Esophagus (tissue), 2 donors: ENCODE measurements at regions not wholly inside any gene's neighbourhood (a gene's known extent, or its start where the extent isn't known, plus 50 kb on each side); places are given as distances from the start of the nearest gene placed in this dataset.
A peak's percentile ranks its signal among the peaks of the same experiment; 100 is the strongest.

ENCODE experiments used
- H3K27ac ChIP-seq, 2 donors: one replicate each; pipeline ENCODE4 v1.5.1; 2013; ENCODE audit warnings: low read depth in 2 of 2, mild to moderate bottlenecking in 2 of 2, inconsistent platforms in 1 of 2, low read length in 1 of 2, moderate library complexity in 1 of 2
- H3K27me3 ChIP-seq, 2 donors: one replicate each; pipeline ENCODE4 v1.6.1; 2013; ENCODE audit warnings: low read length in 2 of 2, control low read depth in 1 of 2, mild to moderate bottlenecking in 1 of 2; ENCODE audit not compliant: insufficient read depth in 2 of 2, control insufficient read depth in 1 of 2
- H3K36me3 ChIP-seq, 2 donors: one replicate each; pipeline ENCODE4 v1.6.1; 2013; ENCODE audit warnings: low read length in 1 of 2; ENCODE audit not compliant: control insufficient read depth in 2 of 2, insufficient read depth in 2 of 2
- H3K4me1 ChIP-seq, 2 donors: one replicate each; pipeline ENCODE4 v1.6.1; 2013; ENCODE audit warnings: low read length in 1 of 2; ENCODE audit not compliant: control insufficient read depth in 2 of 2, insufficient read depth in 2 of 2
- H3K4me3 ChIP-seq, 2 donors: one replicate each; pipeline ENCODE4 v1.5.1; 2013; ENCODE audit warnings: low read length in 2 of 2, mild to moderate bottlenecking in 2 of 2, low read depth in 1 of 2, moderate library complexity in 1 of 2
- H3K9me3 ChIP-seq, 2 donors: one replicate each; pipeline ENCODE4 v1.6.1; 2013; ENCODE audit warnings: mild to moderate bottlenecking in 2 of 2, low read depth in 1 of 2, low read length in 1 of 2, moderate library complexity in 1 of 2; ENCODE audit not compliant: control insufficient read depth in 2 of 2, insufficient read depth in 1 of 2
- WGBS, 2 donors: extraction: QIAGEN DNeasy Blood & Tissue Kit; methylation state at CpG; one replicate each; pipeline ENCODE4 v1.1.7; 2013; 5-methylcytosine and 5-hydroxymethylcytosine counted together
- donor health status: healthy with polysubstance abuse.
- donor health status: Bipolar disorder and iron deficiency.

- H3K27ac ChIP-seq, result no peak overlapping the region
- WGBS, 2 donors, result 93 to 95% methylated on average over 17 of the region's 17 CpGs
- H3K4me1 ChIP-seq, result peaks cover 3 to 11% of the 10 kb centered on the region in 2 donors
- H3K4me3 ChIP-seq, result no peak overlapping the region
- H3K36me3 ChIP-seq, result peaks cover 4 to 52% of the 10 kb centered on the region in 2 donors
- H3K9me3 ChIP-seq, result peaks cover 0 to 13% of the 10 kb centered on the region in 2 donors
- H3K27me3 ChIP-seq, result no peaks in the 10 kb centered on the region
These were observed 106.2 kb downstream of the NCOR2 start for GRCh38 chr12:124461241-124461673.

GRCh38 chr12:124460771-124461170 is 106.6 kb downstream of the NCOR2 start:
- peaks cover 0 to 15% of the 10 kb centered on the region in 2 donors for H3K4me1 ChIP-seq
- no peaks in the 10 kb centered on the region for H3K27me3 ChIP-seq
- peaks cover 4 to 48% of the 10 kb centered on the region in 2 donors for H3K36me3 ChIP-seq
- H3K4me3 ChIP-seq, result no peak overlapping the region
- H3K9me3 ChIP-seq, result peaks cover 0 to 13% of the 10 kb centered on the region in 2 donors
- H3K27ac ChIP-seq, result no peak overlapping the region
- 92% methylated on average over 9 of the region's 9 CpGs for WGBS, 2 donors

GRCh38 chr12:124459852-124460645 is 107.4 kb downstream of the NCOR2 start:
- H3K4me3 ChIP-seq, result no peak overlapping the region
- H3K4me1 ChIP-seq, result peaks cover 3 to 12% of the 10 kb centered on the region in 2 donors
- WGBS, 2 donors, result 94 to 96% methylated on average over 18 of the region's 18 CpGs
- no peak overlapping the region for H3K27ac ChIP-seq
- H3K36me3 ChIP-seq, result peaks cover 0 to 41% of the 10 kb centered on the region in 2 donors
- H3K27me3 ChIP-seq, result no peaks in the 10 kb centered on the region
- H3K9me3 ChIP-seq, result peaks cover 0 to 8% of the 10 kb centered on the region in 2 donors

GRCh38 chr12:124458992-124459851 is 108.2 kb downstream of the NCOR2 start:
- Histone ChIP-seq H3K27me3 (no peaks in the 10 kb centered on the region), H3K36me3 (peaks cover 0 to 35% of the 10 kb centered on the region in 2 donors), H3K4me3 (no peak overlapping the region), H3K27ac (peak overlapping the region in 1 of 2 donors; percentile 10), H3K4me1 (peaks cover 3 to 9% of the 10 kb centered on the region in 2 donors), H3K9me3 (peaks cover 0 to 5% of the 10 kb centered on the region in 2 donors)
- WGBS, 2 donors, result 92 to 96% methylated on average over 12 of the region's 12 CpGs

- no peak overlapping the region for H3K4me3 ChIP-seq
These were observed 109.0 kb downstream of the NCOR2 start for GRCh38 chr12:124458220-124458991.

GRCh38 chr12:124457287-124458219 is 109.9 kb downstream of the NCOR2 start:
- H3K36me3 ChIP-seq, result peaks cover 0 to 28% of the 10 kb centered on the region in 2 donors
- H3K4me3 ChIP-seq, result peak overlapping the region in 1 of 2 donors; percentile 31
- H3K27me3 ChIP-seq, result no peaks in the 10 kb centered on the region
- H3K9me3 ChIP-seq, result peaks cover 0 to 5% of the 10 kb centered on the region in 2 donors
- 38 to 43% methylated on average over 36 to 37 of the region's 37 CpGs for WGBS, 2 donors
- peaks cover 3 to 19% of the 10 kb centered on the region in 2 donors for H3K4me1 ChIP-seq
- peak overlapping the region; percentile 73 to 82 for H3K27ac ChIP-seq

More at GRCh38 chr12:124458220-124458991, 109.0 kb downstream of the NCOR2 start:
- H3K27ac ChIP-seq, result peak overlapping the region; percentile 25 to 62
- peaks cover 0 to 5% of the 10 kb centered on the region in 2 donors for H3K9me3 ChIP-seq
- H3K36me3 ChIP-seq, result peaks cover 0 to 33% of the 10 kb centered on the region in 2 donors
- H3K4me1 ChIP-seq, result peaks cover 3 to 13% of the 10 kb centered on the region in 2 donors
- no peaks in the 10 kb centered on the region for H3K27me3 ChIP-seq
- WGBS, 2 donors, result 77 to 80% methylated on average over 20 of the region's 20 CpGs

GRCh38 chr12:124456652-124457152 is 110.7 kb downstream of the NCOR2 start:
- H3K9me3 ChIP-seq, result peaks cover 0 to 4% of the 10 kb centered on the region in 2 donors
- peaks cover 0 to 20% of the 10 kb centered on the region in 2 donors for H3K36me3 ChIP-seq
- no peaks in the 10 kb centered on the region for H3K27me3 ChIP-seq
- 59 to 74% methylated on average over 30 to 31 of the region's 31 CpGs for WGBS, 2 donors
- H3K27ac ChIP-seq, result peak overlapping the region; percentile 73 to 82
- H3K4me1 ChIP-seq, result peaks cover 3 to 19% of the 10 kb centered on the region in 2 donors
- no peak overlapping the region for H3K4me3 ChIP-seq

- WGBS, 2 donors, result 96% methylated on average over 12 of the region's 12 CpGs
- Histone ChIP-seq H3K27ac (peak overlapping the region in 1 of 2 donors; percentile 34), H3K4me1 (peaks cover 3 to 17% of the 10 kb centered on the region in 2 donors)
These were observed 111.2 kb downstream of the NCOR2 start for GRCh38 chr12:124456133-124456651.

More at GRCh38 chr12:124456133-124456651, 111.2 kb downstream of the NCOR2 start:
- Histone ChIP-seq H3K36me3 (peaks cover 0 to 17% of the 10 kb centered on the region in 2 donors), H3K27me3 (no peaks in the 10 kb centered on the region), H3K9me3 (peaks cover 0 to 2% of the 10 kb centered on the region in 2 donors), H3K4me3 (no peak overlapping the region)
